IMR-90 (cell line): ENCODE measurements at regions not wholly inside any gene's neighbourhood (a gene's known extent, or its start where the extent isn't known, plus 50 kb on each side); places are given as distances from the start of the nearest gene placed in this dataset.

ENCODE experiments used
- ATAC-seq: fragments of 200-7000 bp; cut with Tn5 transposase; 2 replicates; pipeline ENCODE4 v1.9.1; 2020; ENCODE audit warnings: low read depth, mild to moderate bottlenecking, moderate library complexity
- BruUV-seq: library from RNA; stranded (reverse); fragments of 400-500 nt; replicated peaks from 2 replicates; lab custom pipeline; 2021; lab: Mats Ljungman, UMichigan
- CTCF ChIA-PET: fragments of 300-600 bp; formaldehyde crosslinking; extraction: SDS; loops from one replicate; lab custom pipeline; 2021; ENCODE audit warnings: antibody characterized with exemption; lab: Yijun Ruan, JAX
- POLR2A ChIA-PET: fragments of 300-600 bp; sonication (Branson Sonifier 250); formaldehyde crosslinking; loops from one replicate; lab custom pipeline; 2022; ENCODE audit warnings: antibody characterized with exemption; ENCODE audit not compliant: unreplicated experiment; lab: Charles Lee
- DNase-seq: peaks from one replicate; pipeline ENCODE4 v3.0.0; 2013
- H2AFZ ChIP-seq: replicated peaks from 2 replicates; pipeline ENCODE3; 2013; ENCODE audit warnings: low read length, mild to moderate bottlenecking; ENCODE audit not compliant: poor library complexity
- H2AK5ac ChIP-seq: 2 replicates; pipeline ENCODE4 v1.6.1; 2013; ENCODE audit warnings: low read depth, low read length, inconsistent platforms
- H2AK9ac ChIP-seq: replicated peaks from 2 replicates; pipeline ENCODE3; 2013; ENCODE audit warnings: mild to moderate bottlenecking, low read depth, low read length, moderate library complexity; ENCODE audit not compliant: poor library complexity
- H2BK120ac ChIP-seq: 2 replicates; pipeline ENCODE4 v1.6.1; 2013; ENCODE audit warnings: low read depth, low read length, inconsistent platforms
- H2BK15ac ChIP-seq: 3 replicates; pipeline ENCODE4 v1.6.1; 2013; ENCODE audit warnings: low read depth, low read length, inconsistent platforms
- H2BK20ac ChIP-seq: 2 replicates; pipeline ENCODE4 v1.6.1; 2013; ENCODE audit warnings: low read depth, mild to moderate bottlenecking, inconsistent platforms, low read length, moderate library complexity
- H2BK5ac ChIP-seq: 2 replicates; pipeline ENCODE4 v1.6.1; 2013; ENCODE audit warnings: mild to moderate bottlenecking, low read depth, low read length, inconsistent platforms; ENCODE audit not compliant: poor library complexity, severe bottlenecking
- H3K14ac ChIP-seq: replicated peaks from 2 replicates; pipeline ENCODE4 v1.6.1; 2013; ENCODE audit warnings: low read depth, low read length, inconsistent platforms
- H3K18ac ChIP-seq: 2 replicates; pipeline ENCODE4 v1.6.1; 2013; ENCODE audit warnings: low read depth, low read length, control low read depth
- H3K23ac ChIP-seq: 2 replicates; pipeline ENCODE4 v1.6.1; 2013; ENCODE audit warnings: low read depth, low read length, inconsistent platforms
- H3K27ac ChIP-seq: 2 replicates; pipeline ENCODE4 v1.5.1; 2013; ENCODE audit warnings: mild to moderate bottlenecking, control low read depth, low read length; ENCODE audit not compliant: insufficient read depth
- H3K27me3 ChIP-seq: 2 replicates; pipeline ENCODE4 v1.6.1; 2013; ENCODE audit warnings: low read length; ENCODE audit not compliant: control insufficient read depth, insufficient read depth
- H3K36me3 ChIP-seq: 2 replicates; pipeline ENCODE4 v1.6.1; 2013; ENCODE audit warnings: low read length, mixed read lengths; ENCODE audit not compliant: control insufficient read depth, insufficient read depth
- H3K4ac ChIP-seq: 2 replicates; pipeline ENCODE4 v1.6.1; 2013; ENCODE audit warnings: low read depth, low read length, inconsistent platforms
- H3K4me1 ChIP-seq: 2 replicates; pipeline ENCODE4 v1.6.1; 2013; ENCODE audit warnings: low read length, mixed read lengths; ENCODE audit not compliant: control insufficient read depth, insufficient read depth
- H3K4me2 ChIP-seq: 2 replicates; pipeline ENCODE4 v1.6.1; 2013; ENCODE audit warnings: low read depth, mild to moderate bottlenecking, control low read depth, low read length, moderate library complexity
- H3K4me3 ChIP-seq: 2 replicates; pipeline ENCODE4 v1.5.1; 2013; ENCODE audit warnings: low read depth, mild to moderate bottlenecking, control low read depth, low read length, moderate library complexity; ENCODE audit not compliant: insufficient read depth
- H3K56ac ChIP-seq: 2 replicates; pipeline ENCODE4 v1.6.1; 2013; ENCODE audit warnings: low read length, inconsistent platforms; ENCODE audit not compliant: insufficient read depth; ENCODE audit errors: extremely low read depth
- H3K79me1 ChIP-seq, 2 experiments: 2 replicates each; pipeline ENCODE4 v1.6.1; 2013; ENCODE audit warnings: low read length in 2 of 2, inconsistent platforms in 1 of 2, low read depth in 1 of 2
- H3K9ac ChIP-seq: 2 replicates; pipeline ENCODE4 v1.6.1; 2013; ENCODE audit warnings: low read depth, low read length, control low read depth
- H3K9me1 ChIP-seq: 2 replicates; pipeline ENCODE4 v1.6.1; 2013; ENCODE audit warnings: low read length, inconsistent platforms; ENCODE audit not compliant: insufficient read depth
- H3K9me3 ChIP-seq: 2 replicates; pipeline ENCODE4 v1.6.1; 2013; ENCODE audit warnings: low read length; ENCODE audit not compliant: control insufficient read depth, insufficient read depth
- H4K20me1 ChIP-seq: 2 replicates; pipeline ENCODE4 v1.6.1; 2013; ENCODE audit warnings: low read length, inconsistent platforms; ENCODE audit not compliant: insufficient read depth
- H4K5ac ChIP-seq: 2 replicates; pipeline ENCODE4 v1.6.1; 2013; ENCODE audit warnings: mild to moderate bottlenecking, low read depth, low read length, control low read depth
- H4K8ac ChIP-seq, 2 experiments: 2 replicates each; pipeline ENCODE4 v1.6.1; 2013; ENCODE audit warnings: low read depth in 2 of 2, low read length in 2 of 2, control low read depth in 1 of 2, inconsistent platforms in 1 of 2
- H4K91ac ChIP-seq: 2 replicates; pipeline ENCODE4 v1.6.1; 2013; ENCODE audit warnings: low read depth, low read length, inconsistent platforms; ENCODE audit not compliant: insufficient read depth
- MAZ ChIP-seq: IDR thresholded peaks from 2 replicates; pipeline ENCODE4 v1.6.1; 2012; ENCODE audit warnings: low read depth, mild to moderate bottlenecking, low read length, improper control_type of control experiment, moderate library complexity, borderline replicate concordance
- WGBS, 2 experiments: methylation state at CpG; one replicate each; pipeline versions ENCODE4 v1.1.5 to v1.1.7; 2013; ENCODE audit warnings: missing lambda C conversion rate in 2 of 2; ENCODE audit not compliant: insufficient read length in 1 of 2; ENCODE audit errors: extremely low coverage in 2 of 2; 5-methylcytosine and 5-hydroxymethylcytosine counted together
- dilution Hi-C: fragments of 300-500 bp; cut with HindIII; formaldehyde crosslinking; loops from one replicate; pipeline ENCODE4 v1.14.3; 2018; ENCODE audit warnings: low sequenced_read_pairs; ENCODE audit not compliant: unreplicated experiment
- in situ Hi-C: fragments of 300-500 bp; cut with MboI; formaldehyde crosslinking; loops from 3 replicates; pipeline ENCODE4 v1.14.3; 2019; ENCODE audit warnings: low sequenced_read_pairs, inconsistent platforms, mixed read lengths
- intact Hi-C: fragments of 100-400 bp; cut with micrococcal nuclease; formaldehyde crosslinking; loops from 2 replicates; pipeline ENCODE4 v1.10.0; 2022

DNA sequence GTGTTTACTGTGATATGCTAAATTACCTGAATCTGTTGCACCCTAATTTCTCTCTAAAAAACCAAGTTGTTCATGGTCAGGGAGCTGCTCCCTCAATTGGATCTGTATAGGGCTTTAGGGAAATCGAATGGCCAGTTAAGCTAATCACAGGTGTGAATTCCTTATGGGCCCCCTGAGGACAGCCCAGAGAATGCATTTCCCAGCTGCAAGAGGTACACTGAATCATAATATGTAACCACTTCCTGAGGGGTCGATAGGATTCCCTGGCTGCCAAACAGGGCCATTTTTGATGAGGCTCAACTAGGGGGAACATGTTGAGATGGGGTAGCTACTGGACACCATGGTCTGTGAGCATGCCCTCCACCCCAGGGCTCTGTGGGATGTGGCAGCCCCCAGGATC lies 478.6 kb downstream of the CCDC171 start:
- H3K27me3 ChIP-seq: no peaks in the 10 kb centered on the region
- H3K79me1 ChIP-seq: no peaks in the 10 kb centered on the region
- DNase-seq (no peak), ATAC-seq (no peak)
- ChIA-PET CTCF (no interaction called here), POLR2A (no interaction called here)
- H3K4me2 ChIP-seq: no peak overlapping the region
- H3K23ac ChIP-seq: peak overlapping the region; percentile 11; the same call in 1 of the 2 replicates
- H2AK9ac ChIP-seq: no peak overlapping the region
- BruUV-seq: no TSS peak
- H3K36me3 ChIP-seq: no peaks in the 10 kb centered on the region
- no peaks in the 10 kb centered on the region for H4K20me1 ChIP-seq
- H2BK15ac ChIP-seq: peak overlapping the region; percentile 22; the same call in 2 of the 3 replicates
- 0 out of 2 replicates have a peak overlapping the region, but pooled peaks have one; percentile 8 for H4K5ac ChIP-seq
- H2BK5ac ChIP-seq: no peak overlapping the region
- H3K9me3 ChIP-seq: peaks cover 4% of the 10 kb centered on the region; the same call in 1 of the 2 replicates
- WGBS, 2 experiments: 83% methylated on average over 1 of the region's 2 CpGs; no CpG with 5 or more reads in 1 of the 2 experiments
- H3K4me3 ChIP-seq: no peak overlapping the region
- H4K91ac ChIP-seq: peak overlapping the region; percentile 13; the same call in 1 of the 2 replicates
- peak overlapping the region; percentile 53 for H3K18ac ChIP-seq
- H2AK5ac ChIP-seq: peak overlapping the region; percentile 76
- intact Hi-C loops: no loop called here
- dilution Hi-C loops: no loop called here
- H3K14ac ChIP-seq: peak overlapping the region; percentile 18; the same call in 1 of the 2 replicates
- peak overlapping the region; percentile 83 for H2BK120ac ChIP-seq
- H3K9me1 ChIP-seq: peaks cover 9% of the 10 kb centered on the region
- TF ChIP-seq MAZ: no peak
- peak overlapping the region; percentile 9 for H2AFZ ChIP-seq
- peak overlapping the region; percentile 64 for H3K4ac ChIP-seq
- peak overlapping the region; percentile 78 for H2BK20ac ChIP-seq
- H3K56ac ChIP-seq: no peak overlapping the region
- no peak overlapping the region for H3K9ac ChIP-seq
- H3K27ac ChIP-seq: no peak overlapping the region; the same call in 1 of the 2 replicates
- peak overlapping the region; percentile 16 to 47; a peak in 1 of 4 replicates for H4K8ac ChIP-seq
- H3K4me1 ChIP-seq: peaks cover 27% of the 10 kb centered on the region
- in situ Hi-C loops: no loop called here
